GM19099 (cell line): ENCODE measurements at regions not wholly inside any gene's neighbourhood (a gene's known extent, or its start where the extent isn't known, plus 50 kb on each side); places are given as distances from the start of the nearest gene placed in this dataset.

ENCODE experiments used
- POLR2A ChIP-seq: IDR thresholded peaks from 3 replicates; pipeline ENCODE4 v1.6.1; 2011; ENCODE audit warnings: low read depth; ENCODE audit not compliant: insufficient read length; ENCODE audit errors: extremely low read depth

GRCh38 chr14:22456421-22456820 lies 132.6 kb downstream of the DAD1 start:
- TF ChIP-seq POLR2A = no peak

DNA sequence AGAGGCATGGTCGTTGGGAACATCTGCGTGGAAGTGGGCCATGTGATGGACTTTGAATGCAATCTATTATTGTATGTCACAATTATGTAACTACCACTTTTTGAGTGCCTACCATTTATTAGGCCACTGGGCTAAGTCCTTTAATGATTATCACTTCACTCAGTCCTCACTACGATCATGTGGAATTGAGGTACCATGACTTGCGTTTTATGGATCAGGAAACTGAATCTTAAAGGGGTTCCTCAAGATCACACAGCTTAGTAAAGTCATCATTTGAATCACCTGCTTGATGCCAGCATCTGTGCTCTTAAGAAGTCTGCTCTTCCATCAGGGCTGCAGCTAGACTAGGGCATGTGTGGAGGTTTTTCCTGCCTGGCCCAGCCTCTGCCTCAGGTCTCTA lies 136.7 kb downstream of the DAD1 start:
- no peak for TF ChIP-seq POLR2A

- no peak for TF ChIP-seq POLR2A
Measured at GRCh38 chr14:22450266-22450665, 138.8 kb downstream of the DAD1 start.

GRCh38 chr14:22449600-22449905 lies 139.5 kb downstream of the DAD1 start:
- no peak for TF ChIP-seq POLR2A

GRCh38 chr14:22448905-22449599 lies 140.0 kb downstream of the DAD1 start:
- no peak for TF ChIP-seq POLR2A

DNA sequence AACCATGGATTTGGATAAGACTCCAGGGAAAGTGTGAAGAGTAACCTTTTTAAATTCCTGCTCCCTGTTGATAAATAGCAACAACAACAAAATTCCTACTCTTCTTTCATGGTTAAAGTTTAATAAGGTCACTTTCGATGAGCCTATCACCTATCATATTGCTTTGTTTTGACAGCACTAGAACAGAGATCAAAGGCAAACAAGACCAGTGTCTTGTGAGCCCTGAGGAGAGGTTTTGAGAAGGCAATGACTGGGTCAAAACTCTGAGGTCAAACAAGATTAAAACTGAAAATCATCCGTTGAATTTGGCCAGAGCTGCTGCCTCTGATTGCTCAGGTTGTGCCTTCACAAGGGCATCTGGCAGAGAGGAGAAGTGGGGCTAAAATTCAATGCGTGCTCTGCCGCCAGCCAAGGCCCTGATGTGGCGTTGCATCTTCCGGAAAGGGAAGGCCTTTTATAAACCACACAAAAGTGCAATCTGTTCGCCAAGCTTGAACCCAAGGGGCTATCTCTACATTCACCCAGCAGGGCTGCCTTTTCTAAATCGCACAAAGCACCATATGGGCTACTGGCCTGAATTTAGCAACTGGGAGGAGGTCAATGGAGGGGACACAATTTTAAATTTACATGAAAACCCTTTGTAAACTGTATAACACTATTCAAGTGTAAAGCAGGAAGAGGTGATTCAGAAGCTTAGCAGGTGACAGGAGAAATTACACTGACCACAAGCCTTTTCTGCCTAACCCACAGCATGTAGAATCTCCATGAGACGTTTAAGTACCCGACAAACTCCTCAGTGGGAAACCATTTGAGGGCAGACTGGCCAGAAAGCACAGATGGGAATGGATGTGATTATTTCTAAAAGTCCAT lies 140.8 kb downstream of the DAD1 start:
- TF ChIP-seq POLR2A = no peak

DNA sequence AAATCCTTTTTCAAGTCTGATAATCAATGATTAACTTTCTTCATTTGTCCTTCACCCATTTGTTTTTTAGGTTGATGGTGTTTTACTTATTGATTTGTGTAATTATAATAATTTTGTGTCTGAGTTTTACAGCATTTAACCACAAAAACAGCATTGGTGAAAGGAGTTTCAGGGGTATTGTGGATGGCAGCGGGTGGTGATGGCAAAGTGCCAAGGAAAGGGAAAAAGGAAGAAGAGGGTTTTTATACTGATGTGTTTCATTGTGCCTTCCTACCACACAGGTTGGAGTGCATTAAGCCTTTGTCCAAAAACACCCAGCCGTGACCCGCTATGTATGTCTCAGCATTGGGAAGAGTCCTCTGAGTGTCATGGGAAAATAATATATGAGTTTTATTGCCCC lies 150.3 kb downstream of the DAD1 start:
- TF ChIP-seq POLR2A = no peak

DNA sequence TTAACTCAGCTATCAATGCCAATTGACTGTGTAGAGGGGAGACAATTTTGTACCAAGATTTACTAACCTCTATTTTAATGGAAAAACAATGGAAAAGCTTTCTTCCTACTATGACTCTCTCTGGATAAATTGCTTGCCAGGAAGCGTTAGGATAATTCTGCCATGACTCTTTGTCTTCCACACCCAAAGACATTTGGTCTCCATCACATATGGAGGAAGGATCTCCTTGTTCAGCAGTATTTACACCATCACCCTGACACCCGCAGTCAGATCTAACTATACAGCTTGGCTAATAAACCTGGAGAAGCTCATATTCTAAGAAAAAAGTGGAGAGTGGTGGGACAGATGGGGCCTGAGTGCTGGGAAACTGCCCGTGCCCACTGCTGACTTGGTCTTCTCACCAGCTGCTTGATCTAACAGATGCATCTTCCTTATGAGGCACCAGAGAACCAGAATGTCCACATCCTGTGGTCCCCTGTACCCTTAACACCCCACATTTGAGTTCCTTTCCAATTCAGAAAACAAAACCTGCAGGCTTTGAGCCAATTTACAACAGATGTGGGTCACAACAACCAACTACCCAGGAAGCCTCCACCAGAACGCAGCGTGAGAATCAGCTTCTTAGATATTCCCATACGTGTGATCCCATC lies 154.0 kb downstream of the DAD1 start:
- TF ChIP-seq POLR2A = no peak

DNA sequence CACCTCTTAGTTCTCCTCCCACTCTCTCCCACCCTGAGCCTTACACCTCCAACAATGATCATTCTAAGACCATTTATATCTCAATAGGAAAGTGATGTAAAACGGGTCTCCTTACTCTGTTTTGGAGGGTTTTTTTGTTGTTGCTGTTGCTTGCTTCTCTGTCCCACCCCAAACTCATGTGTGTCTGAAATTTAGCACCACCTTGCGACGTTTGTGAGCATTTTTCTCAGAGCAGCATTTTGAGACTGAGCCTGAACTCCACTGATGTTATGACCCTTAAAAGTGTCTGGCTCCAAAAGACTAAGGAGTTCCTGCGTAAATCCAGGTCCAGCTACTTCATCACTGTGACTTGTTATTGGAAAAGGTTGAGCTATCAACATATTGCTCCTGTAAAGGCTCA lies 155.0 kb downstream of the DAD1 start:
- no peak for TF ChIP-seq POLR2A

GRCh38 chr14:22433069-22433468 lies 156.0 kb downstream of the DAD1 start:
- no peak for TF ChIP-seq POLR2A

DNA sequence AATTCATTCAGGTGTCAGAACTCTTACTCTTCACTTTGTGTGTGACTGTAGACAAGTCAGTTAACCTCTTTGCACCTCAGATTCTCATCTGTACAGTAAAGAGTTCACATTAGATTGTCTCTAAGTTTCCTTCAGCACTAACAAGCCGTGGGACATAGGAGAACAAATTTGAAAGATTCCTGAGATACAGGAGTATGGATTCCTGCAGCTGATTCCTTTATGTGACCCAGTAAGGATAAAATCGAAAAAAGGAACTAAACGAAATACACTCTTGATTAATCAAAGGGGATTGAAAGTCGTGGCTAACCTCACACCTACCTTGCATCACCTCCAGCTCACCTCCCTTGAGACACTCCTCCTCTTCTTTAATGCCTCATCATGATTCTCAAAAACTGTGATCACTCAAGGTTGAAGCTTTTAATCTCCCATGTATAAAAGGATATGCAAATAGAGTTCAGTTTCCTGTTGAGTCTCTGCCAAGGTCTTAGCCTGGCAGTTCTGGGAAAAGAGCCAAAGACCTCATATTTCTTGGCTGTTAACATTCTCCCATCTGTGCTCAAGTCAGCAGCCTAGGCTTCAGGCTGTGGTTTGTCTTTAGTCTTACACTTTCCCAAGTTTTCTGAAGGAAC lies 156.6 kb downstream of the DAD1 start:
- no peak for TF ChIP-seq POLR2A

- TF ChIP-seq POLR2A = no peak
Measured at GRCh38 chr14:22429546-22430294, 159.3 kb downstream of the DAD1 start.

DNA sequence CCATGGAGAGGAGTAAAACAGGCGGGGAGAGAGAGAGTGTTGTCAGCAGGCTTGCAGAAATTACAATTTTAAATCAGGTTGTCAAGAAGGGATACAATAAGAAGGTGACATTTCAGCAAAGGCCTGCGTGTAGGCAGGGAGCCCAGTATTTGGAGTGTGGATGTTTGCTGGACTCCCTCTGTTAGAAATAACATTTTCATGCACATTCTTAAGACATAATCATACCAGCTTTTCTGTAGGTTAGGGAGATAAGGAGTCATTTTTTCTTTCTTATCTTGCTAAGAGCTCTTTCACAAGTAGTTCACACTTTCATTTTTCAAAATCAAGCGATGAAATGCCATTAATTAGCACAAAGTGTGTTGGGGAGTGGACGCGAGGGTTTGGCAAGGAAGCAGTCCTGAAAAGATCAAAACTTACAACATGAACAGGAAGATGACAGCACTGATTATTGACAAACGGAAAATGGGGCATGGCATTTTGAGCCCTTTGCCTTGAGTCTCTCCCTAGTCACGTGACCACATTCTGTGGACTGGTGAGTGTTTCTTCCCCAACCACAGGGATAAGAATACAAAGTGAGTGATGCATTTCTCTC lies 160.2 kb downstream of the DAD1 start:
- TF ChIP-seq POLR2A = no peak

- no peak for TF ChIP-seq POLR2A
Measured at GRCh38 chr14:22427771-22428231, 161.2 kb downstream of the DAD1 start.
